Spleen (tissue), 11 donors: ENCODE measurements at regions not wholly inside any gene's neighbourhood (a gene's known extent, or its start where the extent isn't known, plus 50 kb on each side); places are given as distances from the start of the nearest gene placed in this dataset.

Source experiments
- DNase-seq: peaks from one replicate; pipeline ENCODE4 v3.0.0-alpha.2; 2020
- H3K27ac ChIP-seq, 8 donors: fragments of 200-600 bp; sonication (generic) in 7 of 8; 1 replicate in 4 of 8; 2 replicates in 4 of 8; pipeline versions ENCODE4 v1.5.0 to v1.8.0; 2016 to 2021; ENCODE audit warnings: inconsistent platforms in 4 of 8, mild to moderate bottlenecking in 4 of 8, moderate library complexity in 1 of 8
- H3K27me3 ChIP-seq, 7 donors: fragments of 200-600 bp; sonication (generic) in 6 of 7; replicated peaks in 1 of 7; 1 replicate in 4 of 7; 2 replicates in 3 of 7; pipeline versions ENCODE4 v1.5.0 to v1.8.0; 2016 to 2021; ENCODE audit warnings: inconsistent platforms in 3 of 7, mild to moderate bottlenecking in 1 of 7
- H3K36me3 ChIP-seq, 6 donors: fragments of 200-600 bp; sonication (generic) in 5 of 6; 1 replicate in 4 of 6; 2 replicates in 2 of 6; pipeline versions ENCODE4 v1.5.0 to v1.8.0; 2016 to 2021; ENCODE audit warnings: inconsistent platforms in 2 of 6
- H3K4me1 ChIP-seq, 6 donors: fragments of 200-600 bp; sonication (generic) in 5 of 6; 1 replicate in 3 of 6; 2 replicates in 3 of 6; pipeline versions ENCODE4 v1.5.0 to v1.8.0; 2016 to 2021; ENCODE audit warnings: inconsistent platforms in 3 of 6
- H3K4me3 ChIP-seq, 8 donors: fragments of 200-600 bp; sonication (generic) in 7 of 8; 1 replicate in 4 of 8; 2 replicates in 4 of 8; pipeline versions ENCODE4 v1.5.0 to v1.8.0; 2016 to 2021; ENCODE audit warnings: inconsistent platforms in 4 of 8, mild to moderate bottlenecking in 4 of 8, moderate library complexity in 2 of 8
- H3K9me3 ChIP-seq, 8 donors: fragments of 200-600 bp; sonication (generic) in 7 of 8; 1 replicate in 4 of 8; 2 replicates in 4 of 8; pipeline versions ENCODE4 v1.5.0 to v1.8.0; 2016 to 2021; ENCODE audit warnings: inconsistent platforms in 4 of 8
- CTCF ChIP-seq, 11 experiments: fragments of 200-600 bp in 7 of 11; fragments of 450-650 bp in 4 of 11; sonication (generic) in 4 of 11; IDR thresholded peaks in 8 of 11; conservative IDR thresholded peaks in 3 of 11; 1 replicate in 7 of 11; 2 replicates in 4 of 11; pipeline versions ENCODE4 v1.4.0 to v1.8.0; 2016 to 2021; ENCODE audit warnings: antibody characterized with exemption in 11 of 11, inconsistent platforms in 4 of 11, mild to moderate bottlenecking in 1 of 11
- POLR2A ChIP-seq, 3 donors: fragments of 450-650 bp; IDR thresholded peaks; one replicate each; pipeline ENCODE4 v1.5.1; 2017; ENCODE audit warnings: antibody characterized with exemption in 3 of 3, mild to moderate bottlenecking in 1 of 3
- POLR2AphosphoS5 ChIP-seq, 3 donors: sonication (generic); formaldehyde crosslinking; IDR thresholded peaks; one replicate each; pipeline ENCODE4 v1.5.1; 2017; ENCODE audit warnings: antibody characterized with exemption in 3 of 3
- WGBS, 5 donors: extraction: QIAGEN DNeasy Blood & Tissue Kit in 3 of 5; methylation state at CpG; one replicate each; pipeline versions ENCODE4 v1.1.5 to v1.1.7; 2013 to 2018; 5-methylcytosine and 5-hydroxymethylcytosine counted together
- intact Hi-C: fragments of 100-400 bp; cut with DNase I; formaldehyde crosslinking; loops from one replicate; pipeline ENCODE4 v1.15.0; 2023; ENCODE audit warnings: low total_unique reads
- donor health status: healthy with polysubstance abuse.
- donor health status: DM: no; HTN: no; CAD: no; lungs with moderate emphysema.
- donor health status: DM: no; HTN: no; CAD: no.
- donor health status: Bipolar disorder and iron deficiency.
- donor health status: healthy.
- donor health status: DM: no; HTN: no; CAD: no.
- donor health status: DM: yes; HTN: yes; CAD: no.

GRCh38 chr4:131304686-131305085 is 1844.4 kb upstream of the PCDH10 start:
- Histone ChIP-seq H3K27ac (no peak overlapping the region), H3K36me3 (no peaks in the 10 kb centered on the region), H3K9me3 (peaks cover 0 to 32% (median 13%) of the 10 kb centered on the region in 8 donors), H3K27me3 (no peaks in the 10 kb centered on the region), H3K4me3 (no peak overlapping the region), H3K4me1 (no peaks in the 10 kb centered on the region)
- TF ChIP-seq CTCF (IDR thresholded peaks at IDR 0.05 in 8 of 11, conservative IDR thresholded peaks at IDR 0.05 in 3 of 11), result no peak
- no peak for TF ChIP-seq POLR2AphosphoS5 (IDR thresholded peaks at IDR 0.05)
- TF ChIP-seq POLR2A (IDR thresholded peaks at IDR 0.05), result no peak
- 87 to 92% (median 88%) methylated on average over 2 of the region's 2 CpGs for WGBS, 5 donors
- intact Hi-C loops, result no loop called here
- DNase-seq, result no peak

- TF ChIP-seq CTCF (IDR thresholded peaks at IDR 0.05 in 8 of 11, conservative IDR thresholded peaks at IDR 0.05 in 3 of 11), result no peak
- Histone ChIP-seq H3K4me3 (no peak overlapping the region), H3K27ac (no peak overlapping the region), H3K27me3 (no peaks in the 10 kb centered on the region), H3K4me1 (no peaks in the 10 kb centered on the region), H3K9me3 (peaks cover 0 to 8% (median 2%) of the 10 kb centered on the region in 8 donors), H3K36me3 (no peaks in the 10 kb centered on the region)
- WGBS, 5 donors, result 71 to 94% (median 78%) methylated on average over 1 of the region's 1 CpG
- intact Hi-C loops, result no loop called here
- DNase-seq, result no peak
Observed at GRCh38 chr4:131309628-131310027, 1839.5 kb upstream of the PCDH10 start.

- Histone ChIP-seq H3K4me3 (no peak overlapping the region), H3K4me1 (no peaks in the 10 kb centered on the region), H3K36me3 (no peaks in the 10 kb centered on the region), H3K9me3 (peaks cover 0 to 8% (median under 1%) of the 10 kb centered on the region in 8 donors), H3K27ac (no peak overlapping the region), H3K27me3 (no peaks in the 10 kb centered on the region)
- no peak for TF ChIP-seq POLR2A (IDR thresholded peaks at IDR 0.05)
- no peak for TF ChIP-seq CTCF (IDR thresholded peaks at IDR 0.05 in 8 of 11, conservative IDR thresholded peaks at IDR 0.05 in 3 of 11)
- no peak for TF ChIP-seq POLR2AphosphoS5 (IDR thresholded peaks at IDR 0.05)
- intact Hi-C loops, result no loop called here
- 68 to 81% (median 76%) methylated on average over 3 of the region's 3 CpGs for WGBS, 5 donors
- no peak for DNase-seq
Observed at GRCh38 chr4:131316086-131316485, 1833.0 kb upstream of the PCDH10 start.

GRCh38 chr4:131337936-131338335 is 1811.2 kb upstream of the PCDH10 start:
- intact Hi-C loops, result no loop called here
- Histone ChIP-seq H3K4me3 (no peak overlapping the region), H3K4me1 (no peaks in the 10 kb centered on the region), H3K27ac (no peak overlapping the region), H3K36me3 (no peaks in the 10 kb centered on the region), H3K27me3 (no peaks in the 10 kb centered on the region), H3K9me3 (no peaks in the 10 kb centered on the region)
- DNase-seq, result no peak
- no peak for TF ChIP-seq CTCF (IDR thresholded peaks at IDR 0.05 in 8 of 11, conservative IDR thresholded peaks at IDR 0.05 in 3 of 11)
- TF ChIP-seq POLR2AphosphoS5 (IDR thresholded peaks at IDR 0.05), result no peak
- TF ChIP-seq POLR2A (IDR thresholded peaks at IDR 0.05), result no peak
- WGBS, 5 donors, result 53 to 71% (median 62%) methylated on average over 2 of the region's 2 CpGs
